Stimulated activated memory B cell treated with anti-CD40 and anti-IgM and Interleukin-4, amounts not matched to agents 10 μg/mL and 1 μg/mL and 100 μg/mL, for 72 hours (primary cell): ENCODE measurements at regions not wholly inside any gene's neighbourhood (a gene's known extent, or its start where the extent isn't known, plus 50 kb on each side); places are given as distances from the start of the nearest gene placed in this dataset.
"Not testable (repeated sequence)": the region's sequence is repeated elsewhere in the genome, so short reads cannot be mapped to it uniquely, and the experiment has no call there.

Experiments used
- ATAC-seq: fragments of 150-1000 bp; cut with Tn5 transposase; 2 replicates; pipeline ENCODE4 v1.10.0; 2021
- H3K27ac Mint-ChIP-seq: one replicate; pipeline ENCODE4 v1.8.0; 2022; ENCODE audit warnings: mild to moderate bottlenecking, mixed read lengths
- H3K27me3 Mint-ChIP-seq: one replicate; pipeline ENCODE4 v1.8.0; 2022; ENCODE audit warnings: mixed read lengths
- H3K36me3 Mint-ChIP-seq: one replicate; pipeline ENCODE4 v1.8.0; 2022; ENCODE audit warnings: mixed read lengths
- H3K4me1 Mint-ChIP-seq: one replicate; pipeline ENCODE4 v1.8.0; 2022; ENCODE audit warnings: mixed read lengths
- H3K4me3 Mint-ChIP-seq: one replicate; pipeline ENCODE4 v1.8.0; 2022; ENCODE audit warnings: mild to moderate bottlenecking, moderate library complexity, mixed read lengths
- H3K9me3 Mint-ChIP-seq: one replicate; pipeline ENCODE4 v1.8.0; 2022; ENCODE audit warnings: mixed read lengths

GRCh38 chr17:20873173-20873572, 169.6 kb downstream of the USP22 start:
- ATAC-seq, H3K36me3 Mint-ChIP-seq, H3K9me3 Mint-ChIP-seq, H3K27me3 Mint-ChIP-seq, H3K4me1 Mint-ChIP-seq, H3K4me3 Mint-ChIP-seq, H3K27ac Mint-ChIP-seq: not testable (repeated sequence)

GRCh38 chr17:20873688-20874328, 169.0 kb downstream of the USP22 start:
- H3K4me1 Mint-ChIP-seq, H3K9me3 Mint-ChIP-seq, H3K27ac Mint-ChIP-seq, H3K4me3 Mint-ChIP-seq, ATAC-seq, H3K36me3 Mint-ChIP-seq, H3K27me3 Mint-ChIP-seq: not testable (repeated sequence)

DNA sequence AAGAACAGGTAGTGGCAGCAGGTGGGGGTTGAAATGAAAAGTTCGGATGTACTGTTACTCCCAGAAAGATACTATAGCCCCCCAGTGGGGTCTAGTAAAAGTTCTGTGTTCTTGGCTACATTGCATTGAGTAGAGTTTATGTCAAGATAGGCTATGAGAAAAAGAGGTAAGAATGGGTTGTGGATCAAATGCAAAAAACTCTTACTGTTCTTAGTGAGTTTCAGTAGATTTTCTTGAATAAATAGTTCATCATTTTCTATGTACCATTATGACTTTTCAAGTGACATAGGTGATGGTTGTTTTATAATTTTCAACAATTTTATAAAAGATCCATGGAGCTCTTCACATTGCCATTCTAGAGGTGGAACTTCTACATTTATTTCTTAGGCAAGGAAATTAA, 165.4 kb downstream of the USP22 start:
- H3K9me3 Mint-ChIP-seq, H3K36me3 Mint-ChIP-seq, H3K4me3 Mint-ChIP-seq, ATAC-seq, H3K27ac Mint-ChIP-seq, H3K4me1 Mint-ChIP-seq: not testable (repeated sequence)
- H3K27me3 Mint-ChIP-seq = peaks cover 16% of the 10 kb centered on the region

DNA sequence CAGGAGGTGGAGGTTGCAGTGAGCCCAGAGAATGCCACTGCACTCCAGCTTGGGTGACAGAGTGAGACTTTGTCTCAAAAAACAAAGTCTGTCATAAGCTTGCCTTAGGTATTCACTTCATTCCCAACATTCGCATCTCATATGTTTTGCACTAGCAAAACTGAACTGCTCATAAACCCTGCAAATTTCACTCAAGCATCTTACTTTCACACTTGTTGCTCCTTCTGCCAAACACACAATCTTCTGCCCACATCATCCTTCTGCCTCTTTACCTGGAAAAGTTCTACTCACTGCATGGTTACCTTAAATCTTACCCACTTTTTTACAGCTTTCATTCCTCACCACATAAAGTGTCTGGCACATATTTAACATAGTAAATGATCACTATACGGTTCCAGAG, 152.5 kb downstream of the USP22 start:
- ATAC-seq = no peak
- H3K4me1 Mint-ChIP-seq = no peaks in the 10 kb centered on the region
- no peak overlapping the region for H3K27ac Mint-ChIP-seq
- H3K4me3 Mint-ChIP-seq = no peak overlapping the region
- peaks cover 1% of the 10 kb centered on the region for H3K27me3 Mint-ChIP-seq
- H3K9me3 Mint-ChIP-seq = no peaks in the 10 kb centered on the region
- no peaks in the 10 kb centered on the region for H3K36me3 Mint-ChIP-seq

DNA sequence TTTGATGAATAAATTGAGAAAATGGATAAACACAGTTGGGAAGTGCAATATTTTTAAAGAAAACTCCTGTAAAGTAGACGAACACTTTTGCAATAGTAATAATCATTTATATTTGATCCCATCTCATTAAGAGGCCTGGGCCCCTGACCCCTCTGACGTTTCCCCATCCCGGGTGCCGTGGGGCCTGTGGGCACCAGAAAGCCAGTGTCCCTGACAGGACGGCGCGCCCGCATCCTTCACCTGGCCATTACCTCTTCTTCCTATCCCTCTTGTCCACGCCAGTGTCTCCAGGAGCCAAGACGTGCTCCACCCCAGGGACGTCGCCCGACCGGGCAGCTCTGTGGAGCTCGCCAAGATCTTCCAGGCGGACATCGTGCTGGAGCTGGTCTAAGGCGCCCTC, 147.4 kb downstream of the USP22 start:
- not testable (repeated sequence) for H3K27ac Mint-ChIP-seq, H3K9me3 Mint-ChIP-seq

DNA sequence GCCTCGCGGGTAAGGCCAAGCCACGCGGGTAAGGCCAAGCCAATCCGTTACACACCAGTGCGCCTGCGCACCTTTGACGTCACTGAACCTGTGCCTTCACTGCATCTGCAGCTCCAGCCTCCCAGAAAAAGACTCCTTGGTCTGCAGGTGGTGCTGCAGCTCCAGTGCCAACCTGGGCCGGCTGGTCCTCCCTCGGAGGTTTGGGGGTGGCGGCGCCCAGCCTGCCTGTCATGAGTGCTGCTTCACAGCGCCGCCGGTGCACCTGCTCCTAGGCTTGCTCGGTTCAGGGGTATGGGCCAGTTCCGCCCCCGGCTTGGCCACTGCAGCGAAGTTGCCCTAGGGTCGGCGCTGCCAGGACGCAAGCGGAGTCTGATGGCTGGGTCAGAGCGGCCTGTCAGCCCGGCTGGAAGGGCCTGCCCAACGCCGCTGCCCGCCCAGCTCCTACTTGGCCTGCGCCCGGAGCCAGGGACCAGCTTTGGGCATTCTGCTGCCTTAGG, 146.6 kb downstream of the USP22 start:
- no peak overlapping the region for H3K4me3 Mint-ChIP-seq
- no peaks in the 10 kb centered on the region for H3K9me3 Mint-ChIP-seq
- no peaks in the 10 kb centered on the region for H3K36me3 Mint-ChIP-seq
- no peaks in the 10 kb centered on the region for H3K4me1 Mint-ChIP-seq
- ATAC-seq = peak; percentile 39
- no peak overlapping the region for H3K27ac Mint-ChIP-seq
- peaks cover 19% of the 10 kb centered on the region for H3K27me3 Mint-ChIP-seq

More for the DNA sequence above, 147.4 kb downstream of the USP22 start:
- peaks cover 19% of the 10 kb centered on the region for H3K27me3 Mint-ChIP-seq
- not testable (repeated sequence) for ATAC-seq, H3K4me3 Mint-ChIP-seq, H3K36me3 Mint-ChIP-seq, H3K4me1 Mint-ChIP-seq

GRCh38 chr17:20898726-20899125, 144.1 kb downstream of the USP22 start:
- ATAC-seq, H3K4me1 Mint-ChIP-seq, H3K36me3 Mint-ChIP-seq, H3K9me3 Mint-ChIP-seq, H3K27ac Mint-ChIP-seq, H3K4me3 Mint-ChIP-seq: not testable (repeated sequence)
- peaks cover 42% of the 10 kb centered on the region for H3K27me3 Mint-ChIP-seq

GRCh38 chr17:20902496-20902895, 140.3 kb downstream of the USP22 start:
- not testable (repeated sequence) for ATAC-seq, H3K27ac Mint-ChIP-seq, H3K36me3 Mint-ChIP-seq, H3K4me1 Mint-ChIP-seq, H3K4me3 Mint-ChIP-seq, H3K9me3 Mint-ChIP-seq
- peaks cover 37% of the 10 kb centered on the region for H3K27me3 Mint-ChIP-seq

- not testable (repeated sequence) for H3K36me3 Mint-ChIP-seq, H3K4me3 Mint-ChIP-seq, H3K4me1 Mint-ChIP-seq, H3K9me3 Mint-ChIP-seq, H3K27ac Mint-ChIP-seq, ATAC-seq
- H3K27me3 Mint-ChIP-seq = peaks cover 37% of the 10 kb centered on the region
These were observed 139.3 kb downstream of the USP22 start for GRCh38 chr17:20903549-20903948.

DNA sequence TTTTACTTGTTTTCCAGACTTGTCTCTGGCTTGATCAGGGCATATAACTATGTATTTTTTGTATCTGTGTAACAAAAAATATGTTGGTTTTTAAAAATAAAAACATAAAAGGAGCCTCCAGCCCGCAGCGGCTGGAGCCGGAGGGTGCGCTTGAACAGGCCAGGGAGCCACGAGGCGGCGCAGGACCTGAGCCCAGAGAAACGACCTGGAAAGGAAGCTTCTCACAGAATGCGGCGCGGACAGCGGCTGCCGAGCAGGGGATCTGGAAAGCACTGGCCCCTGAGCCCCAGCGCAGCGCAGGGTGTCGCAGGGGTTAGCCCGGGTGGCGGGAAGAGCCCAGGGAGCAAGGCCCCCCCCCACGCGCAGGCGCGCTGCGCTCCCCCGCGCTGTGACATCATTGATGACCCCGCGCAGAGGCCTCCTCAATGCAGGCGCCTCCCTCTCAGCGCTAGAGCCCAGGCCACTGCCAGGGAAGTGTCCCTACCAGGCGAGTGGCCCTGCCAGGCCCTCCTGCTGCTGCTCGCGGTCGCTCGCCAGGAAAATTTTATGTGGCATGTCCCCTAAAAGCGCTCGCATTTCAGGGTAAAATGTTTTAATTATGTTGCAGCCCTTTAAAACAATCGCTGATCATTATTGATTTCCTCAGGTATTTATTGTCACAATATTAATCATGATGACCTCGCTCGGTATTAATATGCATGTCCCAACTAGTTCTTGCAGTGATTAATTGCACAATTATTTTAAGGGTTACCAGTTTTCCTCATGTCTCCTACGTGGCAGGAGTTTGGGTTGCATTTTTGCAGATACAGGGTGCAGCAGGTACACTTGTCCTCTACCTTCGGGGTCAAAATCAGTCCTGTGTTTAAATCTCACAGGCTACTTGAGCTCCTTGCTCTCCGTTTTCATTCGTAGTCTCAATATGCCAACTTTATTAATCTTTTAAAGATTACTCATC, 134.2 kb downstream of the USP22 start:
- peak; percentile 99 for ATAC-seq
- Mint-ChIP-seq H3K36me3 (no peaks in the 10 kb centered on the region), H3K27ac (peak overlapping the region; percentile 87), H3K4me3 (peak overlapping the region; percentile 88), H3K27me3 (peaks cover 15% of the 10 kb centered on the region), H3K4me1 (no peaks in the 10 kb centered on the region), H3K9me3 (no peaks in the 10 kb centered on the region)

- Mint-ChIP-seq H3K9me3 (no peaks in the 10 kb centered on the region), H3K27ac (no peak overlapping the region), H3K4me1 (no peaks in the 10 kb centered on the region), H3K4me3 (no peak overlapping the region), H3K36me3 (no peaks in the 10 kb centered on the region), H3K27me3 (peaks cover 10% of the 10 kb centered on the region)
- no peak for ATAC-seq
These were observed 128.2 kb downstream of the USP22 start for GRCh38 chr17:20914658-20915057.

GRCh38 chr17:20916383-20916782, 126.4 kb downstream of the USP22 start:
- Mint-ChIP-seq H3K4me3 (no peak overlapping the region), H3K27ac (no peak overlapping the region), H3K27me3 (peaks cover 10% of the 10 kb centered on the region), H3K9me3 (no peaks in the 10 kb centered on the region), H3K36me3 (no peaks in the 10 kb centered on the region), H3K4me1 (no peaks in the 10 kb centered on the region)
- no peak for ATAC-seq

DNA sequence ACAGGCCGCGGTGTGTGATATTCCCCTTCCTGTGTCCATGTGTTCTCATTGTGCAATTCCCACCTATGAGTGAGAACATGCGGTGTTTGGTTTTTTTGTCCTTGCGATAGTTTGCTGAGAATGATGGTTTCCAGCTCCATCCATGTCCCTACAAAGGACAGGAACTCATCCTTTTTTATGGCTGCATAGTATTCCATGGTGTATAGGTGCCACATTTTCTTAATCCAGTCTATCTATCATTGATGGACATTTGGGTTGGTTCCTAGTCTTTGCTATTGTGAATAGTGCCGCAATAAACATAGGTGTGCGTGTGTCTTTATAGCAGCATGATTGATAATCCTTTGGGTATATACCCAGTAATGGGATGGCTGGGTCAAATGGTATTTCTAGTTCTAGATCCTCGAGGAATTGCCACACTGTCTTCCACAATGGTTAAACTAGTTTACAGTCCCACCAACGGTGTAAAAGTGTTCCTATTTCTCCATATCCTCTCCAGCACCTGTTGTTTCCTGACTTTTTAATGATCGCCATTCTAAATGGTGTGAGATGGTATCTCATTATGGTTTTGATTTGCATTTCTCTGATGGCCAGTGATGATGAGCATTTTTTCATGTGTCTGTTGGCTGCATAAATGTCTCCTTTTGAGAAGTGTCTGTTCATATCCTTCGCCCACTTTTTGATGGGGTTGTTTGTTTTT, 125.1 kb downstream of the USP22 start:
- H3K9me3 Mint-ChIP-seq, H3K27me3 Mint-ChIP-seq, H3K4me3 Mint-ChIP-seq, ATAC-seq, H3K4me1 Mint-ChIP-seq, H3K27ac Mint-ChIP-seq, H3K36me3 Mint-ChIP-seq: not testable (repeated sequence)

- H3K9me3 Mint-ChIP-seq = no peaks in the 10 kb centered on the region
- H3K36me3 Mint-ChIP-seq = no peaks in the 10 kb centered on the region
- H3K27me3 Mint-ChIP-seq = peaks cover 10% of the 10 kb centered on the region
- H3K4me3 Mint-ChIP-seq = no peak overlapping the region
- no peaks in the 10 kb centered on the region for H3K4me1 Mint-ChIP-seq
- H3K27ac Mint-ChIP-seq = no peak overlapping the region
- ATAC-seq = no peak
These were observed 122.6 kb downstream of the USP22 start for GRCh38 chr17:20920095-20920814.

GRCh38 chr17:20920815-20921199, 122.0 kb downstream of the USP22 start:
- Mint-ChIP-seq H3K9me3 (no peaks in the 10 kb centered on the region), H3K36me3 (no peaks in the 10 kb centered on the region), H3K4me1 (no peaks in the 10 kb centered on the region), H3K27ac (no peak overlapping the region), H3K27me3 (peaks cover 10% of the 10 kb centered on the region), H3K4me3 (no peak overlapping the region)
- ATAC-seq = no peak
